PC-9 (cell line): ENCODE measurements at regions not wholly inside any gene's neighbourhood (a gene's known extent, or its start where the extent isn't known, plus 50 kb on each side); places are given as distances from the start of the nearest gene placed in this dataset.

Experiments
- BruUV-seq: library from RNA; stranded (reverse); fragments of 400-500 nt; replicated peaks from 2 replicates; lab custom pipeline; 2021; lab: Mats Ljungman, UMichigan
- CTCF ChIA-PET: fragments of 300-600 bp; sonication (Branson Sonifier 250); formaldehyde crosslinking; loops from one replicate; lab custom pipeline; 2022; ENCODE audit warnings: antibody characterized with exemption; lab: Charles Lee
- POLR2A ChIA-PET: fragments of 300-600 bp; sonication (Branson Sonifier 250); formaldehyde crosslinking; loops from one replicate; lab custom pipeline; 2022; ENCODE audit warnings: antibody characterized with exemption; ENCODE audit not compliant: unreplicated experiment; lab: Charles Lee
- DNase-seq, 2 experiments: peaks; one replicate each; pipeline versions ENCODE4 v3.0.0 to v3.0.0-alpha.2; 2015 to 2022; ENCODE audit warnings: mixed read lengths in 1 of 2
- H2AFZ ChIP-seq: fragments of 200-600 bp; sonication (generic); 2 replicates; pipeline ENCODE4 v1.8.1; 2017; ENCODE audit warnings: antibody characterized with exemption
- H3F3A ChIP-seq: fragments of 200-600 bp; sonication (generic); 2 replicates; pipeline ENCODE4 v1.8.1; 2017; ENCODE audit warnings: antibody characterized with exemption, mild to moderate bottlenecking, low read depth; ENCODE audit not compliant: insufficient read depth
- H3K27ac ChIP-seq: fragments of 200-600 bp; sonication (generic); 2 replicates; pipeline ENCODE4 v1.6.1; 2016; ENCODE audit warnings: mixed run types
- H3K27me3 ChIP-seq: fragments of 200-600 bp; sonication (generic); 2 replicates; pipeline ENCODE4 v1.6.1; 2016; ENCODE audit warnings: low read depth, mixed run types; ENCODE audit not compliant: insufficient read depth
- H3K36me3 ChIP-seq: fragments of 200-600 bp; sonication (generic); 2 replicates; pipeline ENCODE4 v1.6.1; 2016; ENCODE audit warnings: low read depth, mixed run types
- H3K4me1 ChIP-seq: fragments of 200-600 bp; sonication (generic); replicated peaks from 2 replicates; pipeline ENCODE4 v1.6.1; 2016; ENCODE audit warnings: mixed run types; ENCODE audit not compliant: insufficient read depth
- H3K4me2 ChIP-seq: fragments of 200-600 bp; sonication (generic); 2 replicates; pipeline ENCODE4 v1.6.1; 2017; ENCODE audit warnings: mixed run types
- H3K4me3 ChIP-seq: fragments of 200-600 bp; sonication (generic); 2 replicates; pipeline ENCODE4 v1.6.1; 2016; ENCODE audit warnings: mixed run types
- H3K79me2 ChIP-seq: fragments of 200-600 bp; sonication (generic); 2 replicates; pipeline ENCODE4 v1.6.1; 2017; ENCODE audit warnings: low read depth, mixed run types
- H3K9me2 ChIP-seq: fragments of 200-600 bp; sonication (generic); 2 replicates; pipeline ENCODE4 v1.8.1; 2017; ENCODE audit warnings: mild to moderate bottlenecking; ENCODE audit not compliant: insufficient read depth
- H3K9me3 ChIP-seq: fragments of 200-600 bp; sonication (generic); 2 replicates; pipeline ENCODE4 v1.8.1; 2016; ENCODE audit warnings: low read depth; ENCODE audit not compliant: insufficient read depth
- H4K20me1 ChIP-seq: fragments of 200-600 bp; sonication (generic); 2 replicates; pipeline ENCODE4 v1.8.1; 2017; ENCODE audit not compliant: insufficient read depth
- CTCF ChIP-seq: fragments of 200-600 bp; sonication (generic); conservative IDR thresholded peaks from 2 replicates; pipeline ENCODE4 v1.6.1; 2017; ENCODE audit warnings: mixed run types, antibody characterized with exemption, mild to moderate bottlenecking, moderate library complexity
- EZH2 ChIP-seq: fragments of 200-600 bp; sonication (generic); IDR thresholded peaks from 2 replicates; pipeline ENCODE4 v1.8.0; 2017; ENCODE audit warnings: antibody characterized with exemption, low read depth
- intact Hi-C: fragments of 100-400 bp; cut with micrococcal nuclease; formaldehyde crosslinking; loops from one replicate; pipeline ENCODE4 v1.10.0; 2022; ENCODE audit not compliant: unreplicated experiment

GRCh38 chr2:16314691-16315457 lies 350.8 kb downstream of the CYRIA start:
- no peaks in the 10 kb centered on the region for H3K9me2 ChIP-seq
- TF ChIP-seq CTCF (no peak), EZH2 (no peak)
- DNase-seq = no peak
- peaks cover 32% of the 10 kb centered on the region; the same call in 1 of the 2 replicates for H3K27me3 ChIP-seq
- H2AFZ ChIP-seq = no peak overlapping the region
- no peaks in the 10 kb centered on the region for H3K79me2 ChIP-seq
- no peaks in the 10 kb centered on the region for H3F3A ChIP-seq
- BruUV-seq = no TSS peak
- H3K27ac ChIP-seq = no peak overlapping the region
- intact Hi-C loops = no loop called here
- H3K4me3 ChIP-seq = no peak overlapping the region
- POLR2A ChIA-PET = no interaction called here
- no peaks in the 10 kb centered on the region for H3K36me3 ChIP-seq
- no peaks in the 10 kb centered on the region for H3K9me3 ChIP-seq
- no peaks in the 10 kb centered on the region for H3K4me1 ChIP-seq
- CTCF ChIA-PET = no interaction called here
- no peak overlapping the region for H3K4me2 ChIP-seq
- no peaks in the 10 kb centered on the region for H4K20me1 ChIP-seq

- Histone ChIP-seq H2AFZ (no peak overlapping the region), H3K79me2 (no peaks in the 10 kb centered on the region), H3K4me3 (no peak overlapping the region), H3K9me3 (no peaks in the 10 kb centered on the region), H4K20me1 (no peaks in the 10 kb centered on the region), H3K27me3 (peaks cover 26% of the 10 kb centered on the region; the same call in 1 of the 2 replicates), H3F3A (no peaks in the 10 kb centered on the region), H3K4me2 (no peak overlapping the region), H3K4me1 (no peaks in the 10 kb centered on the region), H3K27ac (no peak overlapping the region), H3K36me3 (no peaks in the 10 kb centered on the region), H3K9me2 (no peaks in the 10 kb centered on the region)
- no peak for DNase-seq
- TF ChIP-seq EZH2 (no peak), CTCF (no peak)
- BruUV-seq = no TSS peak
- POLR2A ChIA-PET = no interaction called here
- intact Hi-C loops = no loop called here
- CTCF ChIA-PET = no interaction called here
Observed at GRCh38 chr2:16314001-16314400, 351.6 kb downstream of the CYRIA start.

- Histone ChIP-seq H4K20me1 (no peaks in the 10 kb centered on the region), H3K4me2 (no peak overlapping the region), H3K9me2 (no peaks in the 10 kb centered on the region), H3K27me3 (peaks cover 26% of the 10 kb centered on the region; the same call in 1 of the 2 replicates), H3K27ac (no peak overlapping the region), H3F3A (no peaks in the 10 kb centered on the region), H2AFZ (no peak overlapping the region), H3K9me3 (no peaks in the 10 kb centered on the region), H3K4me3 (no peak overlapping the region), H3K4me1 (no peaks in the 10 kb centered on the region), H3K79me2 (no peaks in the 10 kb centered on the region), H3K36me3 (no peaks in the 10 kb centered on the region)
- no peak for DNase-seq
- ChIA-PET POLR2A (no interaction called here), CTCF (no interaction called here)
- intact Hi-C loops = no loop called here
- TF ChIP-seq CTCF = no peak
- no peak for TF ChIP-seq EZH2
- no TSS peak for BruUV-seq
Observed at GRCh38 chr2:16313235-16313975, 352.2 kb downstream of the CYRIA start.
